K562 (cell line): ENCODE measurements at regions not wholly inside any gene's neighbourhood (a gene's known extent, or its start where the extent isn't known, plus 50 kb on each side); places are given as distances from the start of the nearest gene placed in this dataset.
A peak's percentile ranks its signal among the peaks of the same experiment; 100 is the strongest.

Source experiments
- ATAC-seq: fragments of 200-7000 bp; cut with Tn5 transposase; 3 replicates; pipeline ENCODE4 v1.9.1; 2020; ENCODE audit warnings: moderate library complexity
- BruUV-seq: library from RNA; stranded (reverse); fragments of 400-500 nt; replicated peaks from 2 replicates; lab custom pipeline; 2021; lab: Mats Ljungman, UMichigan
- CTCF ChIA-PET: fragments of 300-600 bp; formaldehyde crosslinking; extraction: SDS; loops from one replicate; lab custom pipeline; 2021; ENCODE audit warnings: low intra/inter-chr PET ratio; lab: Yijun Ruan, JAX
- POLR2A ChIA-PET: fragments of 300-600, 350-650 bp; sonication (Branson Sonifier 250); formaldehyde crosslinking; extraction: SDS; loops from one replicate; lab custom pipeline; 2021; ENCODE audit warnings: antibody characterized with exemption, inconsistent platforms; lab: Yijun Ruan, JAX
- DNase-seq, 4 experiments: peaks; one replicate each; pipeline versions ENCODE4 v3.0.0 to v3.0.0-alpha.2; 2011 to 2018; ENCODE audit warnings: low spot score in 3 of 4, mixed read lengths in 3 of 4; ENCODE audit errors: extremely low read depth in 1 of 4
- FAIRE-seq: peaks from 2 replicates; lab custom pipeline; 2011; peaks lifted over from hg19 to GRCh38; lab: Jason Lieb, UNC
- H2AFZ ChIP-seq: 2 replicates; pipeline ENCODE4 v1.6.0; 2011; ENCODE audit warnings: low read depth, low read length, control low read depth, inconsistent platforms
- H3K27ac ChIP-seq: fragments of 200-600 bp; 3 replicates; pipeline ENCODE4 v1.8.0; 2011; ENCODE audit warnings: low read depth, mild to moderate bottlenecking, control low read depth, inconsistent platforms, low read length, moderate library complexity, mixed read lengths; ENCODE audit errors: extremely low read depth
- H3K27me3 ChIP-seq, 2 experiments: fragments of 300-600 bp in 1 of 2; 2 replicates in 1 of 2; 3 replicates in 1 of 2; pipeline versions ENCODE4 v1.6.0 to v1.8.0; 2011; ENCODE audit warnings: inconsistent platforms in 2 of 2, low read length in 2 of 2, mild to moderate bottlenecking in 1 of 2, mixed read lengths in 1 of 2, moderate library complexity in 1 of 2; ENCODE audit not compliant: control insufficient read depth in 2 of 2, insufficient read depth in 2 of 2
- H3K36me3 ChIP-seq: fragments of 300-600 bp; 3 replicates; pipeline ENCODE4 v1.8.0; 2011; ENCODE audit warnings: mild to moderate bottlenecking, low read length, inconsistent platforms; ENCODE audit not compliant: control insufficient read depth, insufficient read depth
- H3K4me1 ChIP-seq, 2 experiments: fragments of 200-600 bp in 1 of 2; replicated peaks in 1 of 2; 2 replicates in 1 of 2; 3 replicates in 1 of 2; pipeline versions ENCODE4 v1.5.1 to v1.8.0; 2011; ENCODE audit warnings: inconsistent platforms in 2 of 2, low read length in 2 of 2, mild to moderate bottlenecking in 1 of 2, mixed read lengths in 1 of 2, moderate library complexity in 1 of 2; ENCODE audit not compliant: control insufficient read depth in 2 of 2, insufficient read depth in 2 of 2
- H3K4me2 ChIP-seq: 2 replicates; pipeline ENCODE4 v1.6.1; 2011; ENCODE audit warnings: low read length, control low read depth, inconsistent platforms, mixed read lengths; ENCODE audit not compliant: insufficient read depth
- H3K4me3 ChIP-seq: fragments of 200-600 bp; sonication (generic), shearing (Covaris generic); 2 replicates; pipeline ENCODE4 v1.5.1; 2016; ENCODE audit warnings: control low read depth, inconsistent platforms
- H3K79me2 ChIP-seq: fragments of 200-600 bp; 3 replicates; pipeline ENCODE4 v1.8.0; 2011; ENCODE audit warnings: low read length, inconsistent platforms; ENCODE audit not compliant: control insufficient read depth, insufficient read depth
- H3K9ac ChIP-seq, 2 experiments: 2 replicates each; pipeline versions ENCODE4 v1.6.0 to v1.6.1; 2011; ENCODE audit warnings: low read depth in 2 of 2, low read length in 2 of 2, control low read depth in 1 of 2, inconsistent platforms in 1 of 2, mild to moderate bottlenecking in 1 of 2, mixed read lengths in 1 of 2; ENCODE audit not compliant: insufficient read depth in 1 of 2
- H3K9me1 ChIP-seq: one replicate; pipeline ENCODE4 v1.6.0; 2011; ENCODE audit warnings: inconsistent platforms, mild to moderate bottlenecking, low read length, moderate library complexity; ENCODE audit not compliant: control insufficient read depth, insufficient read depth
- H3K9me3 ChIP-seq: replicated peaks from 2 replicates; pipeline ENCODE4 v1.5.1; 2011; ENCODE audit warnings: low read depth, low read length, inconsistent platforms; ENCODE audit not compliant: control insufficient read depth, insufficient read depth
- H4K20me1 ChIP-seq: replicated peaks from 2 replicates; pipeline ENCODE4 v1.6.1; 2011; ENCODE audit warnings: low read length, inconsistent platforms, mixed read lengths; ENCODE audit not compliant: control insufficient read depth, insufficient read depth
- GTF2B ChIP-seq: IDR thresholded peaks from 2 replicates; pipeline ENCODE4 v1.6.1; 2011; ENCODE audit not compliant: insufficient read length; ENCODE audit errors: extremely low read depth
- HNRNPK ChIP-seq: fragments of 200-400 bp; formaldehyde crosslinking; IDR thresholded peaks from one replicate; pipeline ENCODE4 v1.6.1; 2018; ENCODE audit warnings: mild to moderate bottlenecking, low read depth, low read length; ENCODE audit not compliant: poor library complexity, severe bottlenecking
- MAX ChIP-seq: sonication (generic); formaldehyde crosslinking; IDR thresholded peaks from 2 replicates; pipeline ENCODE4 v1.9.0; 2022; ENCODE audit warnings: mild to moderate bottlenecking, missing genetic modification reagents
- MIER1 ChIP-seq: fragments of 450-650 bp; IDR thresholded peaks from 2 replicates; pipeline ENCODE4 v1.6.1; 2016; ENCODE audit warnings: antibody characterized with exemption, mild to moderate bottlenecking, low read depth
- MXD1 ChIP-seq: fragments of 250-450 bp; sonication (Bioruptor Pico); IDR thresholded peaks from 2 replicates; pipeline ENCODE4 v1.8.0; 2021; ENCODE audit warnings: borderline replicate concordance, mild to moderate bottlenecking, moderate library complexity; ENCODE audit not compliant: poor library complexity, severe bottlenecking
- NR0B1 ChIP-seq: fragments of 450-650 bp; IDR thresholded peaks from one replicate; pipeline ENCODE4 v1.6.1; 2018; ENCODE audit warnings: mild to moderate bottlenecking, moderate library complexity; ENCODE audit not compliant: partially characterized antibody
- POLR3A ChIP-seq: IDR thresholded peaks from 2 replicates; pipeline ENCODE4 v1.6.1; 2011; ENCODE audit warnings: borderline replicate concordance, mild to moderate bottlenecking, moderate library complexity; ENCODE audit not compliant: insufficient read length, insufficient read depth; ENCODE audit errors: extremely low read depth
- RBBP5 ChIP-seq: fragments of 200-600 bp; sonication (generic); IDR thresholded peaks from 2 replicates; pipeline ENCODE4 v1.6.1; 2012; ENCODE audit warnings: borderline replicate concordance, mild to moderate bottlenecking, low read length, control low read depth, inconsistent platforms; ENCODE audit not compliant: insufficient read depth, poor library complexity, severe bottlenecking
- SPI1 ChIP-seq: IDR thresholded peaks from 2 replicates; pipeline ENCODE4 v1.6.1; 2011; ENCODE audit warnings: low read depth, low read length, control low read depth, borderline replicate concordance
- TAL1 ChIP-seq: fragments of 450-650 bp; IDR thresholded peaks from 2 replicates; pipeline ENCODE4 v1.6.1; 2016; ENCODE audit warnings: mild to moderate bottlenecking
- TEAD1 ChIP-seq, 2 experiments: fragments of 450-650 bp in 1 of 2; sonication (generic) in 1 of 2; formaldehyde crosslinking; IDR thresholded peaks; 2 replicates each; pipeline versions ENCODE4 v1.4.0 to v1.8.0; 2020 to 2022; ENCODE audit warnings: mild to moderate bottlenecking in 2 of 2, missing genetic modification reagents in 1 of 2
- THRAP3 ChIP-seq: fragments of 450-650 bp; IDR thresholded peaks from 2 replicates; pipeline ENCODE4 v1.6.1; 2016; ENCODE audit warnings: mild to moderate bottlenecking, inconsistent platforms, borderline replicate concordance
- U2AF1 ChIP-seq: fragments of 200-400 bp; formaldehyde crosslinking; optimal IDR thresholded peaks from 2 replicates; pipeline ENCODE3; 2017; ENCODE audit warnings: mild to moderate bottlenecking, low read depth, low read length, moderate library complexity
- ZBTB17 ChIP-seq: fragments of 450-650 bp; formaldehyde crosslinking; IDR thresholded peaks from 2 replicates; pipeline ENCODE4 v1.4.0; 2020; ENCODE audit warnings: mild to moderate bottlenecking
- ZBTB9 ChIP-seq: fragments of 450-650 bp; formaldehyde crosslinking; IDR thresholded peaks from 2 replicates; pipeline ENCODE4 v1.4.0; 2020; ENCODE audit warnings: mild to moderate bottlenecking, moderate library complexity
- ZNF232 ChIP-seq: sonication (generic); formaldehyde crosslinking; IDR thresholded peaks from 2 replicates; pipeline ENCODE4 v1.8.0; 2022; ENCODE audit warnings: mild to moderate bottlenecking, missing genetic modification reagents
- ZNF586 ChIP-seq: fragments of 450-650 bp; formaldehyde crosslinking; conservative IDR thresholded peaks from 2 replicates; pipeline ENCODE4 v1.4.0; 2020; ENCODE audit warnings: mild to moderate bottlenecking, moderate library complexity
- WGBS: fragments of 100-300 bp; shearing (Covaris generic); methylation state at CpG from one replicate; pipeline ENCODE4 v1.1.6; 2016; ENCODE audit warnings: low coverage, mixed read lengths; ENCODE audit not compliant: insufficient coverage; ENCODE audit errors: missing lambda C conversion rate; 5-methylcytosine and 5-hydroxymethylcytosine counted together
- in situ Hi-C: fragments of 300-500 bp; cut with MboI; formaldehyde crosslinking; loops from 4 replicates; pipeline ENCODE4 v1.15.0; 2018; ENCODE audit warnings: inconsistent platforms, mixed read lengths
- intact Hi-C: fragments of 100-400 bp; cut with micrococcal nuclease; formaldehyde crosslinking; loops from 2 replicates; pipeline ENCODE4 v1.14.2; 2022

GRCh38 chr2:64867253-64867996 is 121.8 kb upstream of the SLC1A4 start:
- Histone ChIP-seq H3K9me1 (no peaks in the 10 kb centered on the region), H3K4me3 (no peak overlapping the region), H3K27ac (no peak overlapping the region), H3K9ac (no peak overlapping the region; a peak in 1 of 4 replicates), H3K36me3 (no peaks in the 10 kb centered on the region), H3K4me1 (peaks cover 15 to 20% of the 10 kb centered on the region in 2 experiments), H3K4me2 (0 out of 2 replicates have a peak overlapping the region, but pooled peaks have one; percentile 9), H2AFZ (peak overlapping the region; percentile 79), H4K20me1 (no peaks in the 10 kb centered on the region), H3K79me2 (no peaks in the 10 kb centered on the region), H3K9me3 (peaks cover 4% of the 10 kb centered on the region; the same call in 1 of the 2 replicates), H3K27me3 (no peaks in the 10 kb centered on the region)
- ATAC-seq, result no peak
- POLR2A ChIA-PET, result interaction anchor here (0.7 to 1.6 kb wide), 8 partner anchors 8 to 223 kb away, joined by 3 to 6 read pairs (median 4); no protein-coding TSS in a partner anchor
- in situ Hi-C loops, result no loop called here
- 37% methylated on average over 9 of the region's 9 CpGs for WGBS
- FAIRE-seq, result no peak
- BruUV-seq, result no TSS peak
- intact Hi-C loops, result loop anchor here (5.0 kb wide), 1 partner anchor 535 kb away; no protein-coding TSS in a partner anchor
- CTCF ChIA-PET, result interaction anchor here (2.9 to 3.6 kb wide), 2 partner anchors 220 to 280 kb away, joined by 25 read pairs; no protein-coding TSS in a partner anchor
- no peak for DNase-seq
- no peak for TF ChIP-seq TAL1
- no peak for TF ChIP-seq THRAP3
- no peak for TF ChIP-seq ZBTB9 (CRISPR knock-in tag)
- 0 out of 2 replicates have a peak, but pooled peaks have one; percentile 3 for TF ChIP-seq MAX (CRISPR knock-in tag)
- no peak for TF ChIP-seq TEAD1 (CRISPR knock-in tag; IDR thresholded peaks at IDR 0.05)
- TF ChIP-seq SPI1, result no peak
- TF ChIP-seq MIER1, result no peak
- TF ChIP-seq HNRNPK, result no peak
- TF ChIP-seq ZBTB17 (CRISPR knock-in tag), result no peak
- TF ChIP-seq ZNF586 (CRISPR knock-in tag), result no peak
- peak; percentile 54 for TF ChIP-seq POLR3A
- no peak for TF ChIP-seq ZNF232 (CRISPR knock-in tag)
- no peak for TF ChIP-seq NR0B1
- no peak for TF ChIP-seq RBBP5
- no peak for TF ChIP-seq GTF2B
- TF ChIP-seq MXD1 (CRISPR knock-in tag), result no peak
- TF ChIP-seq U2AF1, result no peak
